SK-N-SH (cell line): ENCODE measurements at regions not wholly inside any gene's neighbourhood (a gene's known extent, or its start where the extent isn't known, plus 50 kb on each side); places are given as distances from the start of the nearest gene placed in this dataset.
A peak's percentile ranks its signal among the peaks of the same experiment; 100 is the strongest.

Experiments
- CTCF ChIA-PET: fragments of 300-600, 350-600 bp; formaldehyde crosslinking; extraction: SDS; loops from one replicate; lab custom pipeline; 2021; lab: Yijun Ruan, JAX
- POLR2A ChIA-PET: fragments of 350-600 bp; sonication (Branson Sonifier 250); formaldehyde crosslinking; extraction: SDS; loops from one replicate; lab custom pipeline; 2020; ENCODE audit warnings: antibody characterized with exemption, inconsistent platforms; lab: Yijun Ruan, JAX
- DNase-seq: peaks from one replicate; pipeline ENCODE4 v3.0.0; 2012
- H2AFZ ChIP-seq: fragments of 200-600 bp; sonication (generic); 2 replicates; pipeline ENCODE4 v1.8.1; 2016; ENCODE audit warnings: antibody characterized with exemption, mild to moderate bottlenecking, low read depth
- H3F3A ChIP-seq: fragments of 200-600 bp; sonication (generic); replicated peaks from 2 replicates; pipeline ENCODE3; 2016; ENCODE audit warnings: antibody characterized with exemption, mild to moderate bottlenecking; ENCODE audit not compliant: insufficient read depth
- H3K27ac ChIP-seq, 2 experiments: fragments of 200-500 bp in 1 of 2; fragments of 200-600 bp in 1 of 2; sonication (Bioruptor generic) in 1 of 2; sonication (generic), shearing (Covaris generic) in 1 of 2; 2 replicates each; pipeline versions ENCODE4 v1.5.1 to v1.6.1; 2014 to 2016; ENCODE audit warnings: low read depth in 2 of 2, inconsistent platforms in 1 of 2, low read length in 1 of 2, mild to moderate bottlenecking in 1 of 2, mixed read lengths in 1 of 2
- H3K27me3 ChIP-seq: fragments of 200-600 bp; sonication (generic), shearing (Covaris generic); 2 replicates; pipeline ENCODE4 v1.6.1; 2016; ENCODE audit warnings: mixed run types; ENCODE audit not compliant: insufficient read depth
- H3K36me3 ChIP-seq, 2 experiments: fragments of 200-500 bp in 1 of 2; fragments of 200-600 bp in 1 of 2; sonication (Bioruptor generic) in 1 of 2; sonication (generic) in 1 of 2; replicated peaks in 1 of 2; 2 replicates each; pipeline versions ENCODE3 to v1.5.1; 2014 to 2016; ENCODE audit warnings: low read length in 1 of 2, mild to moderate bottlenecking in 1 of 2; ENCODE audit not compliant: insufficient read depth in 2 of 2, control insufficient read depth in 1 of 2
- H3K4me1 ChIP-seq, 2 experiments: fragments of 200-500 bp in 1 of 2; fragments of 200-600 bp in 1 of 2; sonication (Bioruptor generic) in 1 of 2; sonication (generic), shearing (Covaris generic) in 1 of 2; 2 replicates each; pipeline versions ENCODE4 v1.5.1 to v1.6.1; 2014 to 2016; ENCODE audit warnings: low read depth in 1 of 2, low read length in 1 of 2, mixed run types in 1 of 2; ENCODE audit not compliant: insufficient read depth in 2 of 2, control insufficient read depth in 1 of 2
- H3K4me2 ChIP-seq: fragments of 200-600 bp; sonication (generic), shearing (Covaris generic); 2 replicates; pipeline ENCODE4 v1.6.1; 2017; ENCODE audit warnings: mixed run types
- H3K4me3 ChIP-seq, 2 experiments: fragments of 200-500 bp in 1 of 2; fragments of 200-600 bp in 1 of 2; sonication (Bioruptor generic) in 1 of 2; sonication (generic), shearing (Covaris generic) in 1 of 2; 2 replicates each; pipeline versions ENCODE4 v1.5.1 to v1.8.1; 2014 to 2016; ENCODE audit warnings: low read depth in 2 of 2, inconsistent platforms in 1 of 2, low read length in 1 of 2, mild to moderate bottlenecking in 1 of 2, mixed read lengths in 1 of 2, moderate library complexity in 1 of 2
- H3K79me2 ChIP-seq: fragments of 200-600 bp; sonication (generic); 2 replicates; pipeline ENCODE4 v1.8.1; 2017; ENCODE audit warnings: mild to moderate bottlenecking; ENCODE audit not compliant: insufficient read depth
- H3K9ac ChIP-seq: fragments of 200-600 bp; sonication (generic); 2 replicates; pipeline ENCODE4 v1.6.1; 2017; ENCODE audit warnings: mixed run types
- H3K9me2 ChIP-seq: fragments of 200-600 bp; sonication (generic); 2 replicates; pipeline ENCODE4 v1.6.1; 2017; ENCODE audit warnings: mixed run types
- H3K9me3 ChIP-seq: fragments of 200-600 bp; sonication (generic); 2 replicates; pipeline ENCODE4 v1.6.1; 2017; ENCODE audit warnings: mixed run types, mild to moderate bottlenecking, moderate library complexity
- H4K20me1 ChIP-seq: fragments of 200-600 bp; sonication (generic); 2 replicates; pipeline ENCODE4 v1.6.1; 2017; ENCODE audit warnings: mild to moderate bottlenecking, mixed run types; ENCODE audit not compliant: insufficient read depth
- CHD2 ChIP-seq: fragments of 150-350 bp; IDR thresholded peaks from 2 replicates; pipeline ENCODE4 v1.6.1; 2018; ENCODE audit warnings: low read length; ENCODE audit not compliant: partially characterized antibody
- CTCF ChIP-seq: fragments of 200-600 bp; sonication (generic); IDR thresholded peaks from 2 replicates; pipeline ENCODE4 v1.6.1; 2017; ENCODE audit warnings: antibody characterized with exemption, mild to moderate bottlenecking, moderate library complexity
- ELF1 ChIP-seq: IDR thresholded peaks from 2 replicates; pipeline ENCODE4 v1.4.0; 2012
- FOSL2 ChIP-seq: IDR thresholded peaks from 2 replicates; pipeline ENCODE4 v1.4.0; 2012; ENCODE audit warnings: low read depth, mild to moderate bottlenecking, moderate library complexity, borderline replicate concordance
- FOXJ3 ChIP-seq: sonication (generic); formaldehyde crosslinking; IDR thresholded peaks from 2 replicates; pipeline ENCODE4 v1.5.1; 2020; ENCODE audit warnings: mild to moderate bottlenecking, missing genetic modification reagents
- GABPA ChIP-seq: IDR thresholded peaks from 2 replicates; pipeline ENCODE4 v1.4.0; 2012; ENCODE audit warnings: low read depth, mild to moderate bottlenecking
- GATA2 ChIP-seq: sonication (generic); formaldehyde crosslinking; IDR thresholded peaks from 2 replicates; pipeline ENCODE4 v1.5.0; 2020; ENCODE audit warnings: mild to moderate bottlenecking, missing genetic modification reagents
- IRF3 ChIP-seq: fragments of 150-350 bp; IDR thresholded peaks from 2 replicates; pipeline ENCODE4 v1.6.1; 2016; ENCODE audit warnings: mild to moderate bottlenecking, low read depth, low read length
- JUND ChIP-seq: IDR thresholded peaks from 2 replicates; pipeline ENCODE4 v1.4.0; 2012
- MAX ChIP-seq: IDR thresholded peaks from 2 replicates; pipeline ENCODE4 v1.4.0; 2012; ENCODE audit warnings: low read depth
- MEF2A ChIP-seq: IDR thresholded peaks from 2 replicates; pipeline ENCODE4 v1.4.0; 2012; ENCODE audit warnings: low read depth, borderline replicate concordance
- MXI1 ChIP-seq: IDR thresholded peaks from 2 replicates; pipeline ENCODE4 v1.6.1; 2012; ENCODE audit warnings: mild to moderate bottlenecking, low read depth, low read length, improper control_type of control experiment
- RAD21 ChIP-seq: IDR thresholded peaks from 2 replicates; pipeline ENCODE4 v1.6.1; 2012; ENCODE audit warnings: mild to moderate bottlenecking, low read length
- RCOR1 ChIP-seq: fragments of 150-350 bp; IDR thresholded peaks from 2 replicates; pipeline ENCODE4 v1.6.1; 2017; ENCODE audit warnings: antibody characterized with exemption, low read length
- REST ChIP-seq: IDR thresholded peaks from 2 replicates; pipeline ENCODE4 v1.6.1; 2012; ENCODE audit warnings: mild to moderate bottlenecking, low read depth, low read length, moderate library complexity
- RFX5 ChIP-seq: IDR thresholded peaks from 2 replicates; pipeline ENCODE4 v1.6.1; 2012; ENCODE audit warnings: mild to moderate bottlenecking, improper control_type of control experiment, low read length
- RXRA ChIP-seq: IDR thresholded peaks from 2 replicates; pipeline ENCODE4 v1.4.0; 2012; ENCODE audit warnings: low read depth, mild to moderate bottlenecking, borderline replicate concordance
- SMC3 ChIP-seq: IDR thresholded peaks from 2 replicates; pipeline ENCODE4 v1.6.1; 2012; ENCODE audit warnings: low read depth, low read length, improper control_type of control experiment
- TAF1 ChIP-seq: IDR thresholded peaks from 2 replicates; pipeline ENCODE4 v1.6.1; 2012; ENCODE audit warnings: low read depth, mild to moderate bottlenecking, low read length, moderate library complexity, borderline replicate concordance
- TCF12 ChIP-seq: IDR thresholded peaks from 2 replicates; pipeline ENCODE4 v1.4.0; 2012
- TEAD4 ChIP-seq: IDR thresholded peaks from 2 replicates; pipeline ENCODE4 v1.4.0; 2012; ENCODE audit warnings: mild to moderate bottlenecking, borderline replicate concordance; ENCODE audit not compliant: insufficient read depth
- USF1 ChIP-seq: IDR thresholded peaks from 2 replicates; pipeline ENCODE4 v1.4.0; 2012; ENCODE audit warnings: low read depth, borderline replicate concordance
- YY1 ChIP-seq: IDR thresholded peaks from 2 replicates; pipeline ENCODE4 v1.4.0; 2012; ENCODE audit warnings: low read depth, mild to moderate bottlenecking
- ZBTB33 ChIP-seq: IDR thresholded peaks from 2 replicates; pipeline ENCODE4 v1.4.0; 2012; ENCODE audit warnings: low read depth, borderline replicate concordance
- WGBS: methylation state at CpG from one replicate; pipeline ENCODE4 v1.1.6; 2017; ENCODE audit warnings: low lambda C conversion rate; 5-methylcytosine and 5-hydroxymethylcytosine counted together

- CTCF ChIA-PET = interaction anchor here (0.6 to 1.9 kb wide), 40 partner anchors 9 to 1568 kb away, joined by 3 to 18 read pairs (median 4); partner anchors contain the start of gene MEIS1
- no peaks in the 10 kb centered on the region for H3K9me2 ChIP-seq
- POLR2A ChIA-PET = interaction anchor here (0.7 to 1.8 kb wide), 4 partner anchors 209 to 782 kb away, joined by 3 to 10 read pairs (median 4); partner anchors contain the start of gene MEIS1
- H3K27ac ChIP-seq = peak overlapping the region in 1 of 2 experiments; percentile 53; a peak in 2 of 4 replicates
- no peaks in the 10 kb centered on the region for H3K36me3 ChIP-seq
- H4K20me1 ChIP-seq = no peaks in the 10 kb centered on the region
- no peaks in the 10 kb centered on the region for H3K79me2 ChIP-seq
- no peak overlapping the region; a peak in 1 of 4 replicates for H3K4me3 ChIP-seq
- H3K27me3 ChIP-seq = no peaks in the 10 kb centered on the region
- no peak overlapping the region for H3K4me2 ChIP-seq
- H3K4me1 ChIP-seq = peaks cover 0 to 18% of the 10 kb centered on the region in 2 experiments; a peak in 2 of 4 replicates
- peak; percentile 69 for DNase-seq
- H3K9ac ChIP-seq = no peak overlapping the region
- WGBS = 59% methylated on average over 16 of the region's 16 CpGs
- peak overlapping the region; percentile 17; the same call in 1 of the 2 replicates for H2AFZ ChIP-seq
- no peaks in the 10 kb centered on the region for H3K9me3 ChIP-seq
- H3F3A ChIP-seq = no peaks in the 10 kb centered on the region
- TF ChIP-seq TEAD4 (no peak), ZBTB33 (no peak), ELF1 (no peak), MEF2A (no peak), USF1 (no peak), CHD2 (peak; percentile 56), FOSL2 (no peak), MAX (no peak), JUND (no peak), MXI1 (no peak), IRF3 (no peak), GATA2 (CRISPR knock-in tag) (no peak), TAF1 (no peak), RAD21 (peak; percentile 97), RFX5 (peak; percentile 36; the same call in 1 of the 2 replicates), SMC3 (peak; percentile 86), RXRA (no peak), FOXJ3 (CRISPR knock-in tag) (no peak), REST (no peak), TCF12 (no peak), GABPA (no peak), RCOR1 (no peak), YY1 (no peak), CTCF (peak; percentile 71)
Observed at GRCh38 chr2:67215214-67216055, 181.7 kb upstream of the ETAA1 start.
